HG02938 (cell line): ENCODE measurements at regions not wholly inside any gene's neighbourhood (a gene's known extent, or its start where the extent isn't known, plus 50 kb on each side); places are given as distances from the start of the nearest gene placed in this dataset.

Source experiments
- ATAC-seq: cut with Tn5 transposase; IDR thresholded peaks from one replicate; pipeline ENCODE4 v1.9.1; 2021; ENCODE audit warnings: mild to moderate bottlenecking, moderate library complexity; ENCODE audit not compliant: unreplicated experiment

- ATAC-seq: no peak
Observed at GRCh38 chr9:21746550-21746949, 55.9 kb upstream of the MTAP start.

- ATAC-seq: no peak
Observed at GRCh38 chr9:21747175-21747574, 55.3 kb upstream of the MTAP start.

DNA sequence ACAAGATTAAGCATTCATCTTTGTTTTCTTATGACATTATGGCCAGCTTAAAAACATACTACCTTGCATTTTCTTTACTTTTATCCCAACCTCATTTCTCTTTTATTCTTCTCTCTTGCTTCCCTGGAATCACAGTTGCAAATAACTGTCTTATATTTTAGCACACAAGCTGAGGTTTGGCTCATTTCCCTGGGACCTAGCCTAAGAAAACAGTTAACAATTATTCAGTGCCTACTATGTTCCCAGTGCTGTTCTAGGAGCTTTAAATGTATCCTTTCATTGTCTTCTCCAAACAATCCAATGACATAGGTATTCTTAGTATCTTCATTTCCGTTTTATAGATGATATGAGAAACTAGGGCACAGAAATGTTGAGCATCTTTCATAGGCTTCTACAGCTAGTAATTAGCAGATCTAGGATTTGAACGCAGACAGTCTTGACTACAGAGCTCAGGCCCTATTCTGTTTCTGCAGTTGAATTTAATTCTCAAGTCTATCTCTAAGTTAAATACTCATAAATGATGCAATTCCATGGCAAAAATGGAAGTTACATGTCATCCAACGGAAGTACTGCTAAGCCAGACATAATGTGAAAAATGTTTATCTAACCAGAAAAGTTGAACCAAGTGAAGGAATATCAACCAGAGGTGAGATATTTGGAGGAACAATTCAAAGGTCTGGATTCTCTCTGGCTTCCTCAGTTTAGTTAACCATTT is 52.3 kb upstream of the MTAP start:
- ATAC-seq: no peak

DNA sequence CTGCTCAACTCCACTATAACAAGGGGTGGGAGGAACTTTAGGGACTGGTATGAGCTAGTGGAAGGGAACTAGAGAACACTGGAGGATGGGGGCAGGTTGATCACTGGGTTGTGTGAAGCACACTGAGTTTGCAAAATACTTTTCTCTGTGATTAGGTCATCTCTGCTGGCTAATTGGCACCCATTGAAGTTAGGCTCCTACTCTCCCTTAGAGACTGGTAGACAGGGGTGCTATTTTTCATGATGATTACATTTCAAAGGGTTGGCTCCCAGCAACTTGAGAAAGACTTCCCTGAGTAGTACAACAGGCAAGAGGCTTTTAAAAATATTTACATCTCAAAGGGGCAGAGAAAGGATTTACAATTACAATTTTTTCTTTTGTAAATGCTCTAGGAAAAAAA is 50.4 kb upstream of the MTAP start:
- ATAC-seq: no peak
